Neural cell (in vitro differentiated cells): ENCODE measurements at regions not wholly inside any gene's neighbourhood (a gene's known extent, or its start where the extent isn't known, plus 50 kb on each side); places are given as distances from the start of the nearest gene placed in this dataset.

Source experiments
- H2AFZ ChIP-seq: fragments of 200-600, 300-800 bp; sonication (generic), shearing (Covaris generic); 2 replicates; pipeline ENCODE4 v1.6.0; 2014; ENCODE audit warnings: low read depth, mild to moderate bottlenecking, antibody characterized with exemption, low read length, moderate library complexity
- H3F3A ChIP-seq: fragments of 200-600 bp; shearing (Covaris generic); 2 replicates; pipeline ENCODE4 v1.6.1; 2016; ENCODE audit warnings: mild to moderate bottlenecking, moderate library complexity, mixed read lengths, antibody characterized with exemption, low read length; ENCODE audit not compliant: insufficient read depth, poor library complexity, severe bottlenecking
- H3K27ac ChIP-seq: fragments of 200-600, 300-800 bp; sonication (generic), shearing (Covaris generic); 2 replicates; pipeline ENCODE4 v1.5.1; 2014; ENCODE audit warnings: mild to moderate bottlenecking, low read length, moderate library complexity
- H3K27me3 ChIP-seq: fragments of 300-800, 200-600 bp; sonication (generic), shearing (Covaris generic); 2 replicates; pipeline ENCODE4 v1.6.0; 2014; ENCODE audit warnings: mild to moderate bottlenecking, low read depth, low read length, moderate library complexity; ENCODE audit not compliant: insufficient read depth
- H3K36me3 ChIP-seq: fragments of 300-800, 200-600 bp; sonication (generic), shearing (Covaris generic); 2 replicates; pipeline ENCODE4 v1.5.1; 2014; ENCODE audit warnings: mild to moderate bottlenecking, antibody characterized with exemption, low read length, moderate library complexity; ENCODE audit not compliant: insufficient read depth
- H3K4me2 ChIP-seq: fragments of 300-800, 200-600 bp; sonication (generic), shearing (Covaris generic); 2 replicates; pipeline ENCODE4 v1.6.0; 2014; ENCODE audit warnings: mild to moderate bottlenecking, low read length
- H3K4me3 ChIP-seq: fragments of 300-800, 200-600 bp; sonication (generic), shearing (Covaris generic); 2 replicates; pipeline ENCODE4 v1.5.1; 2014; ENCODE audit warnings: mild to moderate bottlenecking, low read length, moderate library complexity
- H3K79me2 ChIP-seq: fragments of 200-600 bp; shearing (Covaris generic); replicated peaks from 2 replicates; pipeline ENCODE4 v1.6.0; 2014; ENCODE audit warnings: mild to moderate bottlenecking, low read length, moderate library complexity; ENCODE audit not compliant: insufficient read depth
- H3K9ac ChIP-seq: fragments of 300-800, 200-600 bp; sonication (generic), shearing (Covaris generic); 2 replicates; pipeline ENCODE4 v1.6.1; 2016; ENCODE audit warnings: mild to moderate bottlenecking, low read length, mixed read lengths
- H3K9me2 ChIP-seq: fragments of 200-600 bp; shearing (Covaris generic); 2 replicates; pipeline ENCODE4 v1.6.1; 2016; ENCODE audit warnings: mild to moderate bottlenecking, low read length, mixed read lengths; ENCODE audit not compliant: insufficient read depth
- H3K9me3 ChIP-seq: fragments of 200-600, 300-800 bp; sonication (generic), shearing (Covaris generic); 2 replicates; pipeline ENCODE4 v1.6.1; 2016; ENCODE audit warnings: mild to moderate bottlenecking, mixed run types, low read length, moderate library complexity, mixed read lengths
- H4K20me1 ChIP-seq: fragments of 200-600 bp; shearing (Covaris generic); 2 replicates; pipeline ENCODE4 v1.6.1; 2016; ENCODE audit warnings: mild to moderate bottlenecking, mixed run types; ENCODE audit not compliant: insufficient read depth
- CTCF ChIP-seq: fragments of 450-650 bp; IDR thresholded peaks from 2 replicates; pipeline ENCODE4 v1.5.1; 2014; ENCODE audit warnings: antibody characterized with exemption, mild to moderate bottlenecking, moderate library complexity; ENCODE audit not compliant: poor library complexity, severe bottlenecking
- EP300 ChIP-seq: fragments of 450-650 bp; conservative IDR thresholded peaks from 2 replicates; pipeline ENCODE4 v1.6.1; 2014; ENCODE audit warnings: antibody characterized with exemption, mild to moderate bottlenecking, moderate library complexity; ENCODE audit not compliant: poor library complexity, severe bottlenecking
- EZH2 ChIP-seq: fragments of 200-600, 300-800 bp; shearing (Covaris generic), sonication (generic); IDR thresholded peaks from 2 replicates; pipeline ENCODE4 v1.6.1; 2014; ENCODE audit warnings: antibody characterized with exemption, low read length, borderline replicate concordance, mild to moderate bottlenecking; ENCODE audit not compliant: insufficient read depth, poor library complexity, severe bottlenecking
- MXI1 ChIP-seq: fragments of 450-650 bp; conservative IDR thresholded peaks from 2 replicates; pipeline ENCODE4 v1.6.1; 2014; ENCODE audit warnings: antibody characterized with exemption, mild to moderate bottlenecking; ENCODE audit not compliant: poor library complexity, severe bottlenecking
- POLR2AphosphoS5 ChIP-seq: IDR thresholded peaks from 2 replicates; pipeline ENCODE4 v1.6.1; 2012
- RAD21 ChIP-seq: fragments of 450-650 bp; conservative IDR thresholded peaks from 2 replicates; pipeline ENCODE4 v1.6.1; 2014; ENCODE audit warnings: antibody characterized with exemption, mild to moderate bottlenecking, moderate library complexity
- REST ChIP-seq: IDR thresholded peaks from 2 replicates; pipeline ENCODE4 v1.6.1; 2012; ENCODE audit warnings: borderline replicate concordance
- SMC3 ChIP-seq: fragments of 450-650 bp; conservative IDR thresholded peaks from 2 replicates; pipeline ENCODE4 v1.6.1; 2014; ENCODE audit warnings: antibody characterized with exemption, mild to moderate bottlenecking, moderate library complexity; ENCODE audit not compliant: poor library complexity
- TAF1 ChIP-seq: IDR thresholded peaks from 2 replicates; pipeline ENCODE4 v1.6.1; 2012; ENCODE audit warnings: low read depth

GRCh38 chr10:78981257-78981969 lies 87.4 kb upstream of the ZMIZ1 start:
- no peak for TF ChIP-seq EP300
- no peak for TF ChIP-seq RAD21
- TF ChIP-seq POLR2AphosphoS5 = no peak
- no peak for TF ChIP-seq EZH2
- TF ChIP-seq REST = no peak
- no peak for TF ChIP-seq SMC3
- TF ChIP-seq MXI1 = no peak
- TF ChIP-seq CTCF = no peak
- TF ChIP-seq TAF1 = no peak
- Histone ChIP-seq H3K4me3 (no peak overlapping the region), H3K27me3 (no peaks in the 10 kb centered on the region), H3K4me2 (no peak overlapping the region), H4K20me1 (no peaks in the 10 kb centered on the region), H3F3A (no peaks in the 10 kb centered on the region), H3K9ac (no peak overlapping the region), H3K79me2 (no peaks in the 10 kb centered on the region), H3K36me3 (no peaks in the 10 kb centered on the region), H3K9me3 (no peaks in the 10 kb centered on the region), H3K9me2 (no peaks in the 10 kb centered on the region), H3K27ac (no peak overlapping the region), H2AFZ (no peak overlapping the region)

GRCh38 chr10:78981970-78982281 lies 86.8 kb upstream of the ZMIZ1 start:
- TF ChIP-seq RAD21 (no peak), EZH2 (no peak), MXI1 (no peak), TAF1 (no peak), REST (no peak), EP300 (no peak)
- Histone ChIP-seq H3F3A (no peaks in the 10 kb centered on the region), H3K9me3 (no peaks in the 10 kb centered on the region), H2AFZ (no peak overlapping the region), H3K36me3 (no peaks in the 10 kb centered on the region), H3K79me2 (no peaks in the 10 kb centered on the region), H4K20me1 (no peaks in the 10 kb centered on the region), H3K27ac (no peak overlapping the region), H3K4me2 (no peak overlapping the region), H3K9me2 (no peaks in the 10 kb centered on the region), H3K4me3 (no peak overlapping the region), H3K9ac (no peak overlapping the region), H3K27me3 (no peaks in the 10 kb centered on the region)
